OCI-LY1 (cell line): ENCODE measurements at regions not wholly inside any gene's neighbourhood (a gene's known extent, or its start where the extent isn't known, plus 50 kb on each side); places are given as distances from the start of the nearest gene placed in this dataset.
"Not testable (repeated sequence)": the region's sequence is repeated elsewhere in the genome, so short reads cannot be mapped to it uniquely, and the experiment has no call there.

Source experiments
- H2AFZ ChIP-seq: fragments of 200-600 bp; sonication (generic), shearing (Covaris generic); 2 replicates; pipeline ENCODE4 v1.6.0; 2014; ENCODE audit warnings: antibody characterized with exemption, mild to moderate bottlenecking, low read length
- H3F3A ChIP-seq: fragments of 200-600 bp; sonication (generic), shearing (Covaris generic); 2 replicates; pipeline ENCODE4 v1.6.0; 2014; ENCODE audit warnings: mild to moderate bottlenecking, antibody characterized with exemption, low read length, moderate library complexity; ENCODE audit not compliant: insufficient read depth
- H3K27ac ChIP-seq: fragments of 200-600 bp; sonication (generic); 2 replicates; pipeline ENCODE4 v1.5.1; 2014; ENCODE audit warnings: low read length, mixed run types, mild to moderate bottlenecking, low read depth; ENCODE audit not compliant: poor library complexity, severe bottlenecking
- H3K27me3 ChIP-seq: fragments of 200-600 bp; sonication (generic); 2 replicates; pipeline ENCODE4 v1.6.0; 2014; ENCODE audit warnings: antibody characterized with exemption, mild to moderate bottlenecking, low read length, moderate library complexity; ENCODE audit not compliant: insufficient read depth
- H3K36me3 ChIP-seq: fragments of 200-600 bp; sonication (generic); 2 replicates; pipeline ENCODE4 v1.6.1; 2014; ENCODE audit warnings: mild to moderate bottlenecking, antibody characterized with exemption, low read length, moderate library complexity, mixed read lengths; ENCODE audit not compliant: insufficient read depth
- H3K4me1 ChIP-seq: fragments of 200-600 bp; sonication (generic); 2 replicates; pipeline ENCODE4 v1.5.1; 2014; ENCODE audit warnings: mild to moderate bottlenecking, low read length, moderate library complexity; ENCODE audit not compliant: insufficient read depth, severe bottlenecking
- H3K4me2 ChIP-seq: fragments of 200-600 bp; sonication (generic), shearing (Covaris generic); 2 replicates; pipeline ENCODE4 v1.6.1; 2014; ENCODE audit warnings: low read length
- H3K4me3 ChIP-seq: fragments of 200-600 bp; sonication (generic); 2 replicates; pipeline ENCODE4 v1.5.1; 2014; ENCODE audit warnings: low read length, low read depth, mild to moderate bottlenecking, mixed read lengths; ENCODE audit not compliant: poor library complexity, severe bottlenecking
- H3K79me2 ChIP-seq: fragments of 200-600 bp; shearing (Covaris generic); 2 replicates; pipeline ENCODE4 v1.6.1; 2016; ENCODE audit warnings: mixed run types, low read length, mixed read lengths; ENCODE audit not compliant: insufficient read depth
- H3K9ac ChIP-seq: fragments of 200-600 bp; sonication (generic), shearing (Covaris generic); 2 replicates; pipeline ENCODE4 v1.6.1; 2014; ENCODE audit warnings: mild to moderate bottlenecking, low read length, mixed read lengths
- H3K9me2 ChIP-seq: fragments of 200-600 bp; sonication (generic), shearing (Covaris generic); 2 replicates; pipeline ENCODE4 v1.6.1; 2014; ENCODE audit warnings: low read depth, mild to moderate bottlenecking, low read length, mixed read lengths
- H3K9me3 ChIP-seq: fragments of 200-600 bp; shearing (Covaris generic); 2 replicates; pipeline ENCODE4 v1.6.1; 2014; ENCODE audit warnings: low read length, mixed read lengths
- H4K20me1 ChIP-seq: fragments of 200-600 bp; sonication (generic), shearing (Covaris generic); 2 replicates; pipeline ENCODE4 v1.6.0; 2016; ENCODE audit warnings: mild to moderate bottlenecking, low read length; ENCODE audit not compliant: insufficient read depth
- EZH2 ChIP-seq: fragments of 200-600 bp; sonication (generic), shearing (Covaris generic); IDR thresholded peaks from 2 replicates; pipeline ENCODE4 v1.8.0; 2017; ENCODE audit warnings: borderline replicate concordance, mixed run types, mild to moderate bottlenecking, antibody characterized with exemption, low read length, moderate library complexity, mixed read lengths
- TF ChIP-seq, protein P1 (sequence below): fragments of 200-600 bp; sonication (generic), shearing (Covaris generic); IDR thresholded peaks from 2 replicates; pipeline ENCODE4 v1.5.1; 2017; ENCODE audit warnings: mild to moderate bottlenecking, antibody characterized with exemption, low read length, moderate library complexity, mixed read lengths

DNA sequence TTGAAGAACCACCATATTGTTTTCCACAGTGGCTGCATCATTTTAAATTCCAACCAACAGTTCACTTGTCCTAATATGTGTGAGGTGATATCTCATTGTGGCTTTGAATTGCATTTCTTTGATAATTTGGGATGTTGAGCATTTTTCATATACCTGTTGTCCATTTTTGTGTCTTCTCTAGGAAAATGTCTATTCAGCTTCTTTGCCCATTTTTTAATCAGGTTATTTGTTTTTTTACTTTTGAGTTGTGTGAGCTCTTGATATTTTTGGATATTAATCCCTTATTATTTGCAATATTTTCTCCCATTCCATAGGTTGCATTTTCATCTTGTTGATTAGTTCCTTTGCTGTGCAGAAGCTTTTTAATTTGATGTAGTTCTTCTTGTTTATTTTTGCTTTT, 95.1 kb upstream of the CCDC71L start:
- Histone ChIP-seq H3K79me2 (no peaks in the 10 kb centered on the region), H3K36me3 (no peaks in the 10 kb centered on the region), H3K4me3 (no peak overlapping the region), H3K27me3 (no peaks in the 10 kb centered on the region), H3K4me1 (no peaks in the 10 kb centered on the region), H3K4me2 (no peak overlapping the region), H3K9me3 (no peaks in the 10 kb centered on the region), H2AFZ (no peak overlapping the region), H3K9ac (no peak overlapping the region), H3F3A (no peaks in the 10 kb centered on the region), H3K27ac (no peak overlapping the region), H4K20me1 (no peaks in the 10 kb centered on the region), H3K9me2 (no peaks in the 10 kb centered on the region)
- TF ChIP-seq, protein P1, sequence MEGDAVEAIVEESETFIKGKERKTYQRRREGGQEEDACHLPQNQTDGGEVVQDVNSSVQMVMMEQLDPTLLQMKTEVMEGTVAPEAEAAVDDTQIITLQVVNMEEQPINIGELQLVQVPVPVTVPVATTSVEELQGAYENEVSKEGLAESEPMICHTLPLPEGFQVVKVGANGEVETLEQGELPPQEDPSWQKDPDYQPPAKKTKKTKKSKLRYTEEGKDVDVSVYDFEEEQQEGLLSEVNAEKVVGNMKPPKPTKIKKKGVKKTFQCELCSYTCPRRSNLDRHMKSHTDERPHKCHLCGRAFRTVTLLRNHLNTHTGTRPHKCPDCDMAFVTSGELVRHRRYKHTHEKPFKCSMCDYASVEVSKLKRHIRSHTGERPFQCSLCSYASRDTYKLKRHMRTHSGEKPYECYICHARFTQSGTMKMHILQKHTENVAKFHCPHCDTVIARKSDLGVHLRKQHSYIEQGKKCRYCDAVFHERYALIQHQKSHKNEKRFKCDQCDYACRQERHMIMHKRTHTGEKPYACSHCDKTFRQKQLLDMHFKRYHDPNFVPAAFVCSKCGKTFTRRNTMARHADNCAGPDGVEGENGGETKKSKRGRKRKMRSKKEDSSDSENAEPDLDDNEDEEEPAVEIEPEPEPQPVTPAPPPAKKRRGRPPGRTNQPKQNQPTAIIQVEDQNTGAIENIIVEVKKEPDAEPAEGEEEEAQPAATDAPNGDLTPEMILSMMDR, result no peak
- no peak for TF ChIP-seq EZH2

DNA sequence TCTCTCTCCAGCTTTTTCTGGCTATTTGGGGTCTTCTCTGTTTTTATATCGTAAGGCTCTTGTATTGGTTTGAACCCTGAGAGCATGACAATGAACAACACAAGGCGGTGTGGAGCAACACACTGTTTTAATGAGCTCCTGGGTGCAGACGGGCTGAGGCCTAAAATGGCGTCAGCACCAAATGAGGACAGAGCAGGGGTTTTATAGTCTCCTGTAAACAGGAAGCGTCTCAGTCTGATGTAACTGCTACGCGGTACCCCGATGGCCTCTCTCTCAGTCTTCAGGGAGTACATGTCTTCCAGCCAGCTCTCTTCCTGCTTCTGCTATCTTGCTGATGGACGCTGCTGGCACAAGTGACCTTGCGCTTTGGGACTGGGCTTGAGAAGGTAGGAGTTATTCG, 95.9 kb upstream of the CCDC71L start:
- H3K9me3 ChIP-seq, result no peaks in the 10 kb centered on the region
- no peaks in the 10 kb centered on the region for H3K4me1 ChIP-seq
- H3K4me3 ChIP-seq, result no peak overlapping the region
- H3F3A ChIP-seq, result no peaks in the 10 kb centered on the region
- TF ChIP-seq, protein P1, result no peak
- no peak for TF ChIP-seq EZH2
- no peaks in the 10 kb centered on the region for H3K79me2 ChIP-seq
- no peaks in the 10 kb centered on the region for H3K27me3 ChIP-seq
- no peak overlapping the region for H2AFZ ChIP-seq
- no peaks in the 10 kb centered on the region for H3K9me2 ChIP-seq
- no peaks in the 10 kb centered on the region for H3K36me3 ChIP-seq
- H3K4me2 ChIP-seq, result no peak overlapping the region
- no peak overlapping the region for H3K27ac ChIP-seq
- no peak overlapping the region for H3K9ac ChIP-seq
- H4K20me1 ChIP-seq, result no peaks in the 10 kb centered on the region

DNA sequence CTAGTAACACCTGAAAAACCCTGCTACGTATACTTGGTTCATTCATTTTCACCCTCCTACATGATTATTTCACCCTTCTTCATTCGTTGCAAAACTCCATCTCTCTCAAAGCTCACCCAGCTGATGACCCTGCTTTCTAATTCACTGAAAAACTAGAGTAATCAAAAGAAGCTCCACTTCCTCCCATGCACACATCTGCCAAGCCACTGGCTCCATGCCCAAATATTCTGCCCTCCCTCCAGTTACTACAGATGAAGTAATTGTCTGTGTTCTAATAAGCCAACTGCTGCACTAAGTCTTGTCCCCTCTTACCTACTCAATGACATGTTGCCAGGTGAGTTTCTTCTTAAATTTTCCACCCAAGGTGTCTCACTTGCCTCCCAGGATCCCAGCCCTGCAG, 96.9 kb upstream of the CCDC71L start:
- Histone ChIP-seq H3K9ac (no peak overlapping the region), H3F3A (no peaks in the 10 kb centered on the region), H2AFZ (no peak overlapping the region), H3K9me3 (no peaks in the 10 kb centered on the region), H3K27me3 (no peaks in the 10 kb centered on the region), H3K4me1 (no peaks in the 10 kb centered on the region), H3K9me2 (no peaks in the 10 kb centered on the region), H3K4me3 (no peak overlapping the region), H3K79me2 (no peaks in the 10 kb centered on the region), H3K36me3 (no peaks in the 10 kb centered on the region), H3K4me2 (no peak overlapping the region), H4K20me1 (no peaks in the 10 kb centered on the region), H3K27ac (no peak overlapping the region)
- TF ChIP-seq EZH2, result no peak
- TF ChIP-seq, protein P1, result no peak

DNA sequence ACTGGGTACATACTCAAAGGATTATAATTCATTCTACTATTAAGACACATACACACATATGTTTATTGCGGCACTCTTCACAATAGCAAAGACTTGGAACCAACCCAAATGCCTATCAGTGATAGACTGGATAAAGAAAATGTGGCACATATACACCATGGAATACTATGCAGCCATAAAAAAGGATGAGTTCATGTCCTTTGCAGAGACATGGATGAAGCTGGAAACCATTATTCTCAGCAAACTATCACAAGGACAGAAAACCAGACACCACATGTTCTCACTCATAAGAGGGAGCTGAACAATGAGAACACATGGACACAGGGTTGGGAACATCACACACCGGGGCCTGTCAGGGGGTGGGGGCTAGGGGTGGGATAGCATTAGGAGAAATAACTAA, 101.9 kb upstream of the CCDC71L start:
- not testable (repeated sequence) for H3K27me3 ChIP-seq, H3K36me3 ChIP-seq, H3K79me2 ChIP-seq, H3K9me3 ChIP-seq, H3K9me2 ChIP-seq, H3K4me2 ChIP-seq, H3K27ac ChIP-seq, H3K9ac ChIP-seq, H4K20me1 ChIP-seq, H3F3A ChIP-seq, H3K4me3 ChIP-seq, H2AFZ ChIP-seq
- peaks cover 11% of the 10 kb centered on the region for H3K4me1 ChIP-seq
